AG10803 (cell line): ENCODE measurements at regions not wholly inside any gene's neighbourhood (a gene's known extent, or its start where the extent isn't known, plus 50 kb on each side); places are given as distances from the start of the nearest gene placed in this dataset.

ENCODE experiments used
- DNase-seq: peaks from one replicate; pipeline ENCODE4 v3.0.0; 2010; ENCODE audit warnings: low read depth
- H3K4me3 ChIP-seq: 2 replicates; pipeline ENCODE4 v1.5.1; 2011; ENCODE audit warnings: mild to moderate bottlenecking, low read length, control low read depth
- TF ChIP-seq, protein P1 (sequence below): conservative IDR thresholded peaks from 2 replicates; pipeline ENCODE4 v1.5.1; 2011; ENCODE audit warnings: mild to moderate bottlenecking, low read length, control low read depth, inconsistent platforms

DNA sequence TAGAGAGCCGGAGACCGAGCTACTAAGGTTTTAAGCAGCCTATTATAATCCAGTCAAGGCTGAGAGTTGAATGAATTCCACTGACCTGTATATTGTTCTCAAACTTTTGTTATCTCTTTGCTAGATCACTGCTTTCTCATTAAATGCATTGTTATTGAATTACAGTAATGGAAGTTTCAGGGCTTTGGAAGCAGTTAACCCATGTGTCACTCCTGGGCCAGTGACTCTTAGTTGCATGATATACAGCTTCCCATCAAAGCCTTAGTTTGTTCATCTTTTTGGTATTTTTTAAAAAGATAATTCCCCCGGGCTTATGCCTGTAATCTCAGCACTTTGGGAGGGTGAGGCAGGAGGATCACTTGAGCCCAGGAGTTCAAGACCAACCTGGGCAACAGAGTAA lies 55.4 kb upstream of the KIAA1217 start:
- no peak overlapping the region for H3K4me3 ChIP-seq
- no peak for DNase-seq
- TF ChIP-seq, protein P1, sequence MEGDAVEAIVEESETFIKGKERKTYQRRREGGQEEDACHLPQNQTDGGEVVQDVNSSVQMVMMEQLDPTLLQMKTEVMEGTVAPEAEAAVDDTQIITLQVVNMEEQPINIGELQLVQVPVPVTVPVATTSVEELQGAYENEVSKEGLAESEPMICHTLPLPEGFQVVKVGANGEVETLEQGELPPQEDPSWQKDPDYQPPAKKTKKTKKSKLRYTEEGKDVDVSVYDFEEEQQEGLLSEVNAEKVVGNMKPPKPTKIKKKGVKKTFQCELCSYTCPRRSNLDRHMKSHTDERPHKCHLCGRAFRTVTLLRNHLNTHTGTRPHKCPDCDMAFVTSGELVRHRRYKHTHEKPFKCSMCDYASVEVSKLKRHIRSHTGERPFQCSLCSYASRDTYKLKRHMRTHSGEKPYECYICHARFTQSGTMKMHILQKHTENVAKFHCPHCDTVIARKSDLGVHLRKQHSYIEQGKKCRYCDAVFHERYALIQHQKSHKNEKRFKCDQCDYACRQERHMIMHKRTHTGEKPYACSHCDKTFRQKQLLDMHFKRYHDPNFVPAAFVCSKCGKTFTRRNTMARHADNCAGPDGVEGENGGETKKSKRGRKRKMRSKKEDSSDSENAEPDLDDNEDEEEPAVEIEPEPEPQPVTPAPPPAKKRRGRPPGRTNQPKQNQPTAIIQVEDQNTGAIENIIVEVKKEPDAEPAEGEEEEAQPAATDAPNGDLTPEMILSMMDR, result no peak

DNA sequence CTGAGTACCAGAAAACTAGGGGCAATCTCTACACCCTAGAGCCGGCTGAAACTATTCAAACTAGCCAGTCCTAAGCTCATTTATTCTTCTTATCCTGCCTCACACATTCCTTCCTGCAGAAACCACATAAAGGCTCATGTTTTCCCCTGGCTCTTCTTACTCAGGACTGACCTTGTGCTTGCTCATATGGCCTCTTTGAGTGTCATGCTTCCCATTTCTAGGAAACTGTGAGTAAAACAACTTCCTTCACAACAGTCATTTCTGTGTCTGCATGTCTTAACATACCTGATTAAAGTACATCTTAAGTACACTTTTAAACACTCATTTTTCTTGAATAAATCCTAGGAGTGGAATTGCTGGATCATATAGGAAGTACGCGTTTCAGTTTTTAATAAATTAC lies 52.3 kb upstream of the KIAA1217 start:
- no peak for DNase-seq
- TF ChIP-seq, protein P1, result no peak
- no peak overlapping the region for H3K4me3 ChIP-seq

DNA sequence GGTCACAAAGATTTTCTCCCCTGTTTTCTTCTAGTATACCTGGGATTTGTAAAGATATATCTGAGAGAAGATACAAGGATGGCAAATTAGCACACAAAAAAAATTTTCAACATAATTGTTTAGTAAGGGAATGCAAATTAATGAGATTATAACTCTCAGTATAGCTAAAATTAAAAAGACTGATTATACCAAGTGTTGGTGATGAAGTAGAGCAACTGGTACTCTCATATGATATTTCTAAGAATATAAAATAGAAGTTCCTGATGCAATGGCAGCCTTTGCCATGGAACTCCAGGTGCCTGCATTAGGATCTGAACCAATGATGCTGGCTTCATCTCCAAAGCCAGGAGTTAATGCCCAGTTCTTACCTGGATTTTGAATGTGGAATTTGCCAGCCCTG lies 51.4 kb upstream of the KIAA1217 start:
- TF ChIP-seq, protein P1, result no peak
- no peak for DNase-seq
- H3K4me3 ChIP-seq, result no peak overlapping the region
